ENCODE measurements at regions not wholly inside any gene's neighbourhood (a gene's known extent, or its start where the extent isn't known, plus 50 kb on each side); places are given as distances from the start of the nearest gene placed in this dataset.

GRCh38 chr7:11946794-11947193, 114.8 kb upstream of the THSD7A start:
- Mint-ChIP-seq H3K4me3 (ENCODE audit: unreplicated experiment) (no peak overlapping the region), H3K27me3 (ENCODE audit: unreplicated experiment) (no peaks in the 10 kb centered on the region), H3K36me3 (ENCODE audit: unreplicated experiment) (no peaks in the 10 kb centered on the region), H3K27ac (ENCODE audit: unreplicated experiment) (no peak overlapping the region), H3K4me1 (ENCODE audit: unreplicated experiment) (no peaks in the 10 kb centered on the region), H3K9me3 (ENCODE audit: unreplicated experiment) (peaks cover 16% of the 10 kb centered on the region)
- DNase-seq (ENCODE audit: extremely low spot score, unreplicated experiment): no peak
- TF ChIP-seq CTCF (IDR thresholded peaks at IDR 0.05): no peak

DNA sequence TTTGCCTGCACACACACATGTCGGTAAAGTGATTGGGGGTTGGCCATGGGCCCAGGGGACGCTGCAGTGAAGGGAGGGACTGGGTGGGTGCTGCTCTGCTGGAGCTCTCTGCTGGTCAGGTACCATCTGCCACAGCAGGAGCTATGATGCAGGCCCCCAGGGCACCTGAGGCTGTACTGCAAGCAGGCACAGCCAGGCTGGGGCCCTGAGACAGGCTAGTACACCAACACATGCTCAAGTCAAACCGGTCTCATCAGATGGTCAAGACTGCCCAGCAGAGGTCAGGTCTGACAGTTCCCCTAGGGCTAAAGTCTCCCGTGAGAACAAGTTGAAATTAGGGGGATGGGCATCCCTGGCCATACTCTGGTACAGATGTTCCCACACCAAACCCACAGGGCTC, 118.3 kb upstream of the THSD7A start:
- H3K4me3 Mint-ChIP-seq (ENCODE audit: unreplicated experiment): no peak overlapping the region
- peaks cover 13% of the 10 kb centered on the region for H3K9me3 Mint-ChIP-seq (ENCODE audit: unreplicated experiment)
- H3K4me1 Mint-ChIP-seq (ENCODE audit: unreplicated experiment): no peaks in the 10 kb centered on the region
- H3K27me3 Mint-ChIP-seq (ENCODE audit: unreplicated experiment): no peaks in the 10 kb centered on the region
- DNase-seq (ENCODE audit: extremely low spot score, unreplicated experiment): no peak
- TF ChIP-seq CTCF (IDR thresholded peaks at IDR 0.05): no peak
- no peaks in the 10 kb centered on the region for H3K36me3 Mint-ChIP-seq (ENCODE audit: unreplicated experiment)
- no peak overlapping the region for H3K27ac Mint-ChIP-seq (ENCODE audit: unreplicated experiment)

- no peak overlapping the region for H3K27ac Mint-ChIP-seq (ENCODE audit: unreplicated experiment)
- DNase-seq (ENCODE audit: extremely low spot score, unreplicated experiment): no peak
- TF ChIP-seq CTCF (IDR thresholded peaks at IDR 0.05): no peak
- no peaks in the 10 kb centered on the region for H3K4me1 Mint-ChIP-seq (ENCODE audit: unreplicated experiment)
- H3K9me3 Mint-ChIP-seq (ENCODE audit: unreplicated experiment): peaks cover 8% of the 10 kb centered on the region
- no peaks in the 10 kb centered on the region for H3K36me3 Mint-ChIP-seq (ENCODE audit: unreplicated experiment)
- no peaks in the 10 kb centered on the region for H3K27me3 Mint-ChIP-seq (ENCODE audit: unreplicated experiment)
- no peak overlapping the region for H3K4me3 Mint-ChIP-seq (ENCODE audit: unreplicated experiment)
Measured at GRCh38 chr7:11950942-11951341, 118.9 kb upstream of the THSD7A start.

DNA sequence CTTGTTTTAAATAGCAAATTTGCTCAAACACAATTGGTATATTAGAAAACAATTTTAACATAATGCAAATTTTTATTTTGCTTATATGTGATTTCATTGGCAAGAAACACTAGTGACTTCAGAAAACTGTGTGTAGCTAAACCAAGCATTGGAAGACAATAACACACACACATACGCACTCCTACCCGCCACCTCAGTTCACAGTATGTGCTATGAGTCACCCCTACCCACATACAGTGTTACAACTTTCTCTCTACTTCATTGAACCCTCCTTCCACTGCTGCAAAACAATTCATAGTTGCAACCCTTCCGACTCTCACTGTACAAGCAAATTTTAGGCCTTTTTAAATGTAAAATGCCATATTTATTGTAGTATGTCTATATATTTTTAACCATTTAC, 119.9 kb upstream of the THSD7A start:
- Mint-ChIP-seq H3K4me3 (ENCODE audit: unreplicated experiment) (no peak overlapping the region), H3K4me1 (ENCODE audit: unreplicated experiment) (no peaks in the 10 kb centered on the region), H3K27ac (ENCODE audit: unreplicated experiment) (no peak overlapping the region), H3K36me3 (ENCODE audit: unreplicated experiment) (no peaks in the 10 kb centered on the region), H3K27me3 (ENCODE audit: unreplicated experiment) (no peaks in the 10 kb centered on the region), H3K9me3 (ENCODE audit: unreplicated experiment) (peaks cover 8% of the 10 kb centered on the region)
- no peak for DNase-seq (ENCODE audit: extremely low spot score, unreplicated experiment)
- no peak for TF ChIP-seq CTCF (IDR thresholded peaks at IDR 0.05)

GRCh38 chr7:11952972-11953371, 121.0 kb upstream of the THSD7A start:
- Mint-ChIP-seq H3K27me3 (ENCODE audit: unreplicated experiment) (no peaks in the 10 kb centered on the region), H3K4me3 (ENCODE audit: unreplicated experiment) (no peak overlapping the region), H3K4me1 (ENCODE audit: unreplicated experiment) (no peaks in the 10 kb centered on the region), H3K27ac (ENCODE audit: unreplicated experiment) (no peak overlapping the region), H3K36me3 (ENCODE audit: unreplicated experiment) (no peaks in the 10 kb centered on the region), H3K9me3 (ENCODE audit: unreplicated experiment) (peaks cover 8% of the 10 kb centered on the region)
- TF ChIP-seq CTCF (IDR thresholded peaks at IDR 0.05): no peak
- DNase-seq (ENCODE audit: extremely low spot score, unreplicated experiment): no peak
